ENCODE measurements at regions not wholly inside any gene's neighbourhood (a gene's known extent, or its start where the extent isn't known, plus 50 kb on each side); places are given as distances from the start of the nearest gene placed in this dataset.

- Histone ChIP-seq H3K4me2 (ENCODE audit: insufficient read depth in 1 of 2, low read depth in 2 of 2, low read length in 2 of 2) (no peak overlapping the region), H3K9ac (replicated peaks in 1 of 4; ENCODE audit: extremely low read depth in 1 of 4, low read depth in 3 of 4, low read length in 3 of 4) (no peak overlapping the region), H2BK15ac (ENCODE audit: low read length) (no peak overlapping the region), H4K8ac (ENCODE audit: extremely low read depth, insufficient read depth, low read length) (no peak overlapping the region), H3K9me3 (ENCODE audit: insufficient read depth in 2 of 2, low read depth in 1 of 2, low read length in 1 of 2) (no peaks in the 10 kb centered on the region), H3K56ac (replicated peaks; ENCODE audit: insufficient read length, low read depth, low read length) (no peak overlapping the region), H4K91ac (replicated peaks; ENCODE audit: insufficient read length, low read length) (no peak overlapping the region), H2BK20ac (ENCODE audit: low read length) (no peak overlapping the region), H4K20me1 (replicated peaks in 1 of 2; ENCODE audit: control insufficient read depth in 1 of 2, insufficient read depth in 2 of 2, low read length in 2 of 2) (no peaks in the 10 kb centered on the region), H2AFZ (ENCODE audit: low read length) (no peak overlapping the region), H2BK12ac (ENCODE audit: low read depth, low read length) (no peak overlapping the region), H2BK120ac (replicated peaks; ENCODE audit: low read depth, low read length) (no peak overlapping the region), H3K23ac (ENCODE audit: insufficient read length) (no peak overlapping the region), H3K27ac (ENCODE audit: low read depth, low read length) (no peak overlapping the region), H3K4me3 (ENCODE audit: extremely low read depth in 1 of 4, insufficient read depth in 2 of 4, low read depth in 3 of 4, low read length in 4 of 4) (no peak overlapping the region), H3K18ac (ENCODE audit: extremely low read depth, low read length) (no peak overlapping the region), H2AK5ac (ENCODE audit: low read depth, low read length) (no peak overlapping the region), H3K4ac (replicated peaks; ENCODE audit: insufficient read length, low read depth, low read length) (no peak overlapping the region), H3K79me1 (ENCODE audit: low read depth, low read length) (no peaks in the 10 kb centered on the region), H3K79me2 (ENCODE audit: control insufficient read depth in 1 of 2, insufficient read depth in 2 of 2, low read length in 2 of 2) (no peaks in the 10 kb centered on the region), H3K23me2 (ENCODE audit: low read depth, low read length) (no peaks in the 10 kb centered on the region), H4K5ac (ENCODE audit: insufficient read length, low read depth, low read length) (no peak overlapping the region), H3K4me1 (replicated peaks in 1 of 4; ENCODE audit: control insufficient read depth in 3 of 4, insufficient read depth in 4 of 4, low read length in 3 of 4) (peaks cover 0 to 9% (median 4%) of the 10 kb centered on the region in 4 experiments; a peak in 3 of 7 replicates), H3K27me3 (replicated peaks in 1 of 4; ENCODE audit: control insufficient read depth in 3 of 4, extremely low read depth in 1 of 4, insufficient read depth in 3 of 4, low read length in 3 of 4) (no peaks in the 10 kb centered on the region), H3K14ac (ENCODE audit: insufficient read length) (no peak overlapping the region), H3K36me3 (ENCODE audit: control insufficient read depth in 2 of 4, insufficient read depth in 4 of 4, low read length in 3 of 4) (no peaks in the 10 kb centered on the region), H2BK5ac (ENCODE audit: low read depth, low read length) (no peak overlapping the region)
- no peak for DNase-seq (ENCODE audit: low read depth in 1 of 2, low spot score in 2 of 2)
- ChIA-PET CTCF (ENCODE audit: partially characterized antibody) (no interaction called here), POLR2A (ENCODE audit: partially characterized antibody) (no interaction called here)
- no peak for FAIRE-seq
- TF ChIP-seq CEBPB (IDR thresholded peaks at IDR 0.05; ENCODE audit: low read depth, low read length): 0 out of 2 replicates have a peak, but pooled peaks have one; percentile 19
- TF ChIP-seq ATF3 (IDR thresholded peaks at IDR 0.05; ENCODE audit: insufficient read depth, low read depth, low read length): no peak
- 75% methylated on average over 2 of the region's 2 CpGs; no CpG with 5 or more reads in 1 of the 2 experiments for WGBS, 2 experiments (ENCODE audit: extremely low coverage in 1 of 2, insufficient coverage in 1 of 2, insufficient read length in 1 of 2, insufficient replicate concordance in 2 of 2, low coverage in 1 of 2, low lambda C conversion rate in 2 of 2, missing lambda C conversion rate in 1 of 2)
These were observed 362.8 kb upstream of the RGMA start for GRCh38 chr15:93451822-93452221.

Data from H1 (cell line).